Activated CD8-positive, alpha-beta T cell treated with anti-CD3 and anti-CD28 coated beads for 36 hours (primary cell): ENCODE measurements at regions not wholly inside any gene's neighbourhood (a gene's known extent, or its start where the extent isn't known, plus 50 kb on each side); places are given as distances from the start of the nearest gene placed in this dataset.

Experiments
- ATAC-seq: fragments of 200-7000 bp; cut with Tn5 transposase; one replicate; pipeline ENCODE4 v1.10.0; 2021; ENCODE audit warnings: mild to moderate bottlenecking, moderate library complexity
- CTCF ChIA-PET: fragments of 350-600 bp; sonication (Branson Sonifier 250); formaldehyde crosslinking; loops from one replicate; lab custom pipeline; 2021; ENCODE audit warnings: antibody characterized with exemption; lab: Charles Lee
- POLR2A ChIA-PET: fragments of 350-600 bp; sonication (Branson Sonifier 250); formaldehyde crosslinking; loops from one replicate; lab custom pipeline; 2021; ENCODE audit warnings: antibody characterized with exemption; lab: Charles Lee
- DNase-seq: peaks from one replicate; pipeline ENCODE4 v3.0.0-alpha.2; 2020
- H3K27ac Mint-ChIP-seq: one replicate; pipeline ENCODE4 v1.8.0; 2021; ENCODE audit warnings: mild to moderate bottlenecking, mixed read lengths
- H3K27me3 Mint-ChIP-seq: one replicate; pipeline ENCODE4 v1.8.0; 2021; ENCODE audit warnings: mixed read lengths
- H3K36me3 Mint-ChIP-seq: one replicate; pipeline ENCODE4 v1.8.0; 2021; ENCODE audit warnings: low read depth, mixed read lengths
- H3K4me1 Mint-ChIP-seq: one replicate; pipeline ENCODE4 v1.8.0; 2021; ENCODE audit warnings: low read depth, mixed read lengths
- H3K4me3 Mint-ChIP-seq: one replicate; pipeline ENCODE4 v1.8.0; 2021; ENCODE audit warnings: mild to moderate bottlenecking, moderate library complexity, mixed read lengths
- H3K9me3 Mint-ChIP-seq: one replicate; pipeline ENCODE4 v1.8.0; 2021; ENCODE audit warnings: mixed read lengths
- CTCF ChIP-seq: fragments of 200-600 bp; IDR thresholded peaks from one replicate; pipeline ENCODE4 v1.8.0; 2022; ENCODE audit warnings: antibody characterized with exemption, mild to moderate bottlenecking
- intact Hi-C: fragments of 100-400 bp; cut with micrococcal nuclease; formaldehyde crosslinking; loops from one replicate; pipeline ENCODE4 v1.10.0; 2022

GRCh38 chr15:39462691-39463090 is 118.2 kb upstream of the THBS1 start:
- POLR2A ChIA-PET: no interaction called here
- H3K27me3 Mint-ChIP-seq: peaks cover 2% of the 10 kb centered on the region
- no peak overlapping the region for H3K27ac Mint-ChIP-seq
- H3K4me3 Mint-ChIP-seq: no peak overlapping the region
- ATAC-seq (no peak), DNase-seq (no peak)
- no peaks in the 10 kb centered on the region for H3K36me3 Mint-ChIP-seq
- H3K9me3 Mint-ChIP-seq: no peaks in the 10 kb centered on the region
- no peak for TF ChIP-seq CTCF
- CTCF ChIA-PET: no interaction called here
- H3K4me1 Mint-ChIP-seq: no peaks in the 10 kb centered on the region
- intact Hi-C loops: no loop called here

- ATAC-seq (no peak), DNase-seq (no peak)
- intact Hi-C loops: no loop called here
- Mint-ChIP-seq H3K36me3 (no peaks in the 10 kb centered on the region), H3K9me3 (no peaks in the 10 kb centered on the region), H3K4me3 (no peak overlapping the region), H3K27me3 (peaks cover 3% of the 10 kb centered on the region), H3K27ac (no peak overlapping the region), H3K4me1 (no peaks in the 10 kb centered on the region)
- ChIA-PET POLR2A (interaction anchor here (0.6 kb wide), 1 partner anchor 15 kb away, joined by 3 read pairs; no protein-coding TSS in a partner anchor), CTCF (no interaction called here)
- no peak for TF ChIP-seq CTCF
These were observed 114.8 kb upstream of the THBS1 start for GRCh38 chr15:39465843-39466749.

GRCh38 chr15:39466750-39467105 is 114.2 kb upstream of the THBS1 start:
- no peak for TF ChIP-seq CTCF
- ATAC-seq: no peak
- peaks cover 3% of the 10 kb centered on the region for H3K27me3 Mint-ChIP-seq
- ChIA-PET CTCF (no interaction called here), POLR2A (no interaction called here)
- H3K36me3 Mint-ChIP-seq: no peaks in the 10 kb centered on the region
- no peak overlapping the region for H3K27ac Mint-ChIP-seq
- H3K4me3 Mint-ChIP-seq: no peak overlapping the region
- intact Hi-C loops: no loop called here
- no peaks in the 10 kb centered on the region for H3K4me1 Mint-ChIP-seq
- H3K9me3 Mint-ChIP-seq: no peaks in the 10 kb centered on the region
- no peak for DNase-seq

GRCh38 chr15:39468331-39468730 is 112.5 kb upstream of the THBS1 start:
- Mint-ChIP-seq H3K27ac (no peak overlapping the region), H3K4me3 (no peak overlapping the region), H3K9me3 (no peaks in the 10 kb centered on the region), H3K4me1 (no peaks in the 10 kb centered on the region), H3K36me3 (no peaks in the 10 kb centered on the region), H3K27me3 (peaks cover 3% of the 10 kb centered on the region)
- ChIA-PET CTCF (no interaction called here), POLR2A (no interaction called here)
- ATAC-seq: no peak
- TF ChIP-seq CTCF: no peak
- intact Hi-C loops: no loop called here
- no peak for DNase-seq

- no peak for TF ChIP-seq CTCF
- ATAC-seq (no peak), DNase-seq (no peak)
- Mint-ChIP-seq H3K4me3 (no peak overlapping the region), H3K27ac (no peak overlapping the region), H3K4me1 (no peaks in the 10 kb centered on the region), H3K9me3 (no peaks in the 10 kb centered on the region), H3K27me3 (peaks cover 3% of the 10 kb centered on the region), H3K36me3 (no peaks in the 10 kb centered on the region)
- POLR2A ChIA-PET: no interaction called here
- CTCF ChIA-PET: no interaction called here
- intact Hi-C loops: no loop called here
These were observed 112.1 kb upstream of the THBS1 start for GRCh38 chr15:39468828-39469227.
